HG03280 (cell line): ENCODE measurements at regions not wholly inside any gene's neighbourhood (a gene's known extent, or its start where the extent isn't known, plus 50 kb on each side); places are given as distances from the start of the nearest gene placed in this dataset.

Source experiments
- ATAC-seq: cut with Tn5 transposase; IDR thresholded peaks from one replicate; pipeline ENCODE4 v1.9.1; 2021; ENCODE audit warnings: mild to moderate bottlenecking, moderate library complexity; ENCODE audit not compliant: unreplicated experiment

DNA sequence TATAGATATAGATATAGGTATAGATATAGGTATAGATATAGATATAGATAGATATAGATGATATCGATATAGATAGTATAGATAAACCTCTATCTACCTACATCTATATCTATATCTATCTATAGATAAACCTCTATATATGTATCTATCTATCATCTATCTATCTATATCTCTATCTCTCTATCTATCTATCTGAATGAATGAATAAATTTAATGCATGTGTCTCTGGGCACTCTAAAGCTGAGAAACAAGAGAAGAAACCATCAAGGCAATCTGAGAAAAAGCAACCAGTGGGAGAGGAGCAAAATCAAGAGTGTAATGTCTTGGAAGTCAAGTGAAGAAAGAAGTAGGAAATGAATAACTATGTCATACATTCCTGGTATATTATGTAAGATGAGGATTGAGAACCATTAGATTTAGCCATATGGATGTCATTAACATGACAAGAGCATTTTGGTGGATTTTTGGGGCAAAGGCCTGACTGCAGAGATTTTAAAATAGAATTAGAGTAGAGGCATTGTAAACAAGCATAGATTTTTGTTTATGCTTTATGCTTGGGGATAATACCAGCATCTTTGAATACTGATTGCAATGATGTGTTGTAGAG is 1262.7 kb upstream of the MIR17HG start:
- ATAC-seq, result no peak

DNA sequence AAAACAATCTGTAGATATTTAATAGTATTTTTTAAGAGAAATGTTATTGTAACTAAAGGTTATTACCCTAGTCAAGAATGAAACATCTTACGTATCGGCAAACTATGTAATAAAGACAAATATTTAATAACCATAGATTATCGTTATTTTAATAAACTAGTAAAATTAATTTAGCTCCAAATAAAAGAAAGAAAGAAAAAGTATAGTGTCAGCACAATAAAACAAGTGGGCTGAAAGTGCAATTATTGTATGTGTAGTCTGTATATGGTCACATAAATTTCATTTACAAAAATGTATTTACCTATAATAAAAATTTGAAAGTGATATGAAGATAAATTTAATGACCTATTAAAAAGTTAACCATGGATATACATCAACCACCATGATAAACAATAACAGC is 1258.4 kb upstream of the MIR17HG start:
- no peak for ATAC-seq

DNA sequence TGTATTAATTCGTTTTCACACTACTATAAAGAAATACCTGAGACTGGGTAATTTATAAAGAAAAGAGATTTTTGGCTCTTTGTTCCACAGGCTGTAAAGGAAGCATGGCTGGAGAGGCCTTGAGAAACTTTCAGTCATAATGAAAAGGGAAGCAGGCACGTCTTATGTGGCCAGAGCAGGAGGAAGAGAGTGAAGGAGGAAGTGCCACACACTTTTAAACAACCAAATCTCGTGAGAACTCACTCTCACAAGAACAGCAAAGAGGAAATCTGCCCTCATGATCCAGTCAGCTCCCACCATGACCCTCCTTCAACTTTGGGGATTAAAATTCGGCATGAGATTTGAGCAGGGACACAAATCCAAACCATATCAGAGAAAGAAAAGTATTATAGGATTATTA is 1255.9 kb upstream of the MIR17HG start:
- ATAC-seq, result no peak

DNA sequence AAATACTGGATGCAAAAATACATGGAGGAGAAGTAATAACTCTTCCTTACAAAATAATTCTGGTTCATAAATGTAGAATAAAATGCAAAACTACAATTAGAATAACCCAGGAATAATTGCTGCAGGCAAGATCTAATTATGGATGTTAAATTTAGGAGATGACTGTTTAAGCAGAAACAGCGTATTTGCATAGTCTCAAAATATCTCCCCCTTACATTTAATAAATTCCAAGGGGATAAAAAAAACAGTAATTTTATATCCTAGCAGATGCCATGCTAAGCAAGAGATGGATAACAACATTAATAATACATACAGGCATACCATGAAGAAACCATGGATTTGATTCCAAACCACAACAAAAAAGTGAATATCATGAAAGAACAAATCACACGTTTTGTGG is 1253.1 kb upstream of the MIR17HG start:
- ATAC-seq, result no peak

DNA sequence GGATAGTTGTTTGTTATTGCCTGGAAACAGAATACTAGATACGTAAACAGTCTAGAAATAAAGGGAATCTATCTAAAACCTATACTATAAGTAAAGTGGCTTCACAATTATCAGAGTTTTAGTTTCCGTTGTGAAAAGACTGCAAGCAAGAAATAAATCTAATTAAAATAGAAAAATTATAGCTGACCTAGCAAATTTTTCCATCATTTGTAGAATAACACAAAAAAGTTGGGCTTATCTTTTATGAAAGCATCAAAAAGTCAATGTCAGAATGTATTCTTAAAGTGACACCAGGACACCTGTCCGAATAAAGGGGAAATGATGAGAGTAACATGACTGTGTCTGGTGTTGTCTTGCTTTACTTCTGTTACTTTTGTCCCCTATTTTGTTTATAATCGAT is 1248.9 kb upstream of the MIR17HG start:
- ATAC-seq, result no peak

DNA sequence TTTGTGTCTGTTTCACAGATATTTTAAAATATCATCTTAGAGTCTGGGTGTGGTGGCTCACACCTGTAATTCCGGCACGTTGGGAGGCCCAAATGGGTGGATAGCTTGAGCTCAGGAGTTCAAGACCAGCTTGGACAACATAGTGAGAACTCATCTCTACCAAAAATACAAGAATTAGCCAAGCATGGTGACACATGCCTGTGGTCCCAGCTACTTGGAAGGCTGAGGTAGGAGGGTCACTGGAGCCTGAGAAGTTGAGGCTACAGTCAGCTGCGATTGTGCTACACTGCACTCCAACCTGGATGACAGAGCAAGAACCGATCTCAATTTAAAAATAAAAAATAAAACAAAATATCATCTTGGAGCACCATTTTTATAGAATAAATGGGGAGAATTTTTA is 1247.6 kb upstream of the MIR17HG start:
- ATAC-seq, result no peak

DNA sequence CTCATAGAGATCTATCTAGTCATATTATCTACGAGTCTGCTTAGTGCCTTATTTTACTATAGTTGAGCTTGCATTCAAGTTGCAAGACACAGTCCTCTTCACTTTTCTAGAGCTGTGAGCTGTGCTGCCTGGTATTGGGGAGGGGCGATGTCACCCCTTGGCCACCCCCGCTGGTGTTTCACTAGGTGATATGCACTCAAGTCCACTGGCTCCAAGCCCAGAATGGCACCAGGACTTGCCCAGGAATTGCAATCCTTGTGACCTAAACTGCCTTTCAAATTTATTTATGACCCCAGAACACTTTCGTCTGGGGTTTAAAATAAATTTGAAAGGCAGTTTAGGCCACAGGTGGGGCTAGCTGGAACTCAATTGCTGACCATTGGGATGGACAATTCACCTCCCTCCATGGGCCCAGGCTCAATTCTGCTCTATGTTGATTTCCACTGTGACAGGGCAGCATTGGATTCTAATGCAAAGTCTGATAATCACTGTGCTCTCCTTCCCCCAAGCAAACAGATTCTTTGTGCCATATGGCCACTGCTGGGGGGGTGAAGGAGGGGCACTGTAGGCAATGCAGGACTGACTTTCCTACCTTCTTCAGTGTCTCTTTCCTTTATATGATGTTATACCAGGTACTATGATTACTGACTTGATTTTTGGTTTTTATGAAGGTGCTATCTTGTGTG is 1244.2 kb upstream of the MIR17HG start:
- no peak for ATAC-seq

DNA sequence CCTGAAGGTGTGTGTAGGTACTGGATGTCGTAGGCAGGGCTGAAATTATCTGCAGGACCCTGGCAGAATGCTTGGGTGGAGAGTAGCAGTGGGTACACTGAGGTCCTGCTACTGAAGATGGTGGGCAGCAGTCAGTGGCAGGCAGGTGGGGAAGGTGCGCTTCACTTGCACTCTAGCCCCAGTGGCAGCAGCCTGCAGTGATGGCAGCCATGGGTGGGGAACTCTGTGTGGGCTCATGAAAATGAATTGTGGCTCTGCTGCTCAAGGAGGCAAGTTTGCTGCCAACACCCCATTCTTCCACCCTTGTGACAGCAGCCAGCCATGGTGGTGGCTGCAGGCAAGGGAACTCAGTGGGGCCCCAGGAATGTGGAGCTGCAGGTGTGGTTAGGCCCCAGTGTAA is 1242.7 kb upstream of the MIR17HG start:
- ATAC-seq, result no peak

DNA sequence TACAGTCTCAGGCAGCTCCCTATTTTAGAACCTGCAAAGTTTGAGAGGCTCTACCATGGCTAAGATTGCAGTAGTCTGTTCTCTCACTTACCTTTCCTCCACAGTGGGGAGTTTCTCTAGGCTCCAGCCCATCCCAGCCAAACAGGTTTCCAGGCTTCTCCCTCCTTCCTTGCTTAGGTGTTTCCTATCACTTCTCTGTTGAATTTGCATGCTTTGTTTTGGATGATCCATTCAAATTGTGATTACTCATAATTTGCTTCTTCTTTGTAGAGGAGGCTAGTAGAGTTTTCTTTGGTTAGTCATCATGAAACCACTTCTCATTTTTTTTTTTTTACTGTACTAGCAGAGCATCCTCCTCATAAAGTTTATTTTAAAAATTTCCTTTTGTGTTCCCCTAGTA is 1242.2 kb upstream of the MIR17HG start:
- no peak for ATAC-seq

DNA sequence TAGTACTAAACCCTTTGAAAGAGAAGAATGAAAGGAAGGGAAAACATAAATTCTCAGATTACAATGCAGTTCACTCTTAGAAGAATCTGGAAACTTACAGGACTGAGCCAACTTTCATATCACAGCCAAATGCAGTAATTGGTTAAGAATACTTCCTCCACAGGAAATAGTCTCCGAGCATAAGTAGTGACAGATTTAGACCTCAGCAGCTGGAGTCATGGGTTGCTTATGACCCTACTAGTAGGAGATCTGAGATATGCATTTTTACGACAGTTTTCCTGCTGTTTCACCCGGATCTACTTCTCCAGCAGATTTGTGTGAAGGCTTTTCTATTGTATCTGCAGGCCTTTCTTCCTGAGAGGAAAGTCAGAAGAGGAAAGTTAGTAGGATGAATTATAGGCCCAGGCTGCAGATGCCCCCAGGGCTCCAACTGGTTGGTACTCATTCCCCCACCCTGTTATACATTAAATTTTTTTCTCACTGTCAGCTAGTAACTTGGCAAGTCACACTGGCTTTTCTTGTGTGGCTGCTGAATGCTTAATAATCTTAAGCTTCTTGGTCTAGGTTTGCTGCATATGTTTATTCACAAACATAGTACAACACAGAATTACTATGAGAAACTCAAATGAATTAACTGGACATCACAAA is 1241.5 kb upstream of the MIR17HG start:
- no peak for ATAC-seq

DNA sequence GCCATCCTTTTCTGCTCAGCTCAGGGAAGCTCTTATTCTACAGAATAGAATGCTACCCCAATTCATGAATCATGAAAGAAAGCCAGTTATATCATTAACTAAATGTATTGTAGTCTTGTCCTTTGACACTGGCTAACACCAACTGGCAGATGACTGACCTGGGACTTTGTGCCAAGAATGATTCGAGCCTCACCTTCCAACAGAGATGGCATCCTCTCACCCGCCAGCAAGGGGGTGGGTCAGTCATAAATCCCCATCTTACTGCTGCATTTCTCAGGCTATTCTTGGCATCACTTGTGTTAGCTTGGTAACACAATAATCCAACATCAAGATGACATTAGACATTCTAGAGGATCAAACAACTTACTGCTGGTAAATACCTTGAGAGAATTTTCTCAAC is 1239.8 kb upstream of the MIR17HG start:
- no peak for ATAC-seq

DNA sequence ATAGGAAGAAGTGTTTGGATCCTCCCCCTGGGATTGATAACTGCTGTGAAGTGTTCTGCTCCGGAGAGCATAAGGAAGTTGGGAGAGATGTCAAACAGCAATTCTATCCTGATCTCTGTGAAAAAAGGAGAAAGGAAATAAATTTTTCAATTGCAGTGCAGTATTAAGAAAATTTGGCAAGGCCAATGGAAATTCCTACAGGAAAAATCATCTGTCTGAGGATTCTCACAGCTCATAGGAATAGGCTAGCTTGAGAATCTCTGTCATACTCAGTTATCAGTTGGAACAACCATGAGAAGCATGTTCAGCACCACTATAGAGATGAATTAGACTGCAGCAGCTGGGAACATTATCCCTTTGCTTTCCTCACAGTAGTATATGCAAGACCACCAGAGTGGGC is 1238.9 kb upstream of the MIR17HG start:
- ATAC-seq, result no peak

DNA sequence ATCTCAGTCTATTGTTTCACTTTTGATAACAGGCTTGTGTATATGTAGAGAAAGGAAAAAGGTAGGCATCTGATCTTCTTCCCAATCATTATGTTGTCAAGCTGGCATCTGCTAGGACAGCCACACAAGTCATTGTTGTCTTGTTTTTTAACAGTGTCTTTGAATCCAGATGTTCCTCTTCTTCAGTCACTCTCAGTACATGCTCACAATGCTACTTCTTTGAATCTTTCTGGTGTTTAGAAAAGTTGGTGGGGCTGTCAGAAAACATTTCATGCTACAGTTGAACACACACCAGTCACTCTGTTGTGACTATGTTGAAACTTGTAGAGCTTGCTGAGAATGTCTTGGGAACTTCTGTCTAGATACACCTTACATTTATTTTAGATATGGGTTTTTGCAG is 1231.4 kb upstream of the MIR17HG start:
- ATAC-seq, result no peak

DNA sequence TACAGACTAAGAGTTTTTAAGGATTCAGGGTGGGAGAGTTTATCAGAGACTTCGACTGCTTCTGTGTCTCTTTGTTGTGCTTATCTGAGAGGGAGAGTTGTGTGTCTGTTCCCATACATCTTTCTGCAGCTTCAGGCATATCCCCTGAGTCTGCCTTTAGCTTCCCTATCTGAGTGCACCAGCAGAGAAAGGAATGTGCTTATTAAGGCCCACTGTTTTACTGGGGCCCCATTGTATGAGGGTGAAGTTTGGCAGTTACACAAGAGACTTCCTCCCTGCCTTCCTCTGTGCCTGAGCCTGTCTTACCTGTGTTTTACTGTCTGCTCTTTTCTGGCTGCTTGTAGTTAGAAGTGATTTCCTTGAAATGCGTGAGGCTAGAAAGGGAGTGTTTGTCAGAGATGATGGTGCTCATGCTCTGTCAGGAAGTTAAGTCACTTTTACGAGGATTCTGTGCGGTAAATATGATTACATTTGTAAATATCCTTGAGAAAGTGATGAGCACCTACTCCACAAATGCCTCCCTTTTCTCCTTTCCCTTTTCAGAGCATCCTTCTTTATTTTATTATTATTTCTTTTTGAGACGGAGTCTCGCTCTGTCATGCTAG is 1228.9 kb upstream of the MIR17HG start:
- ATAC-seq, result no peak

DNA sequence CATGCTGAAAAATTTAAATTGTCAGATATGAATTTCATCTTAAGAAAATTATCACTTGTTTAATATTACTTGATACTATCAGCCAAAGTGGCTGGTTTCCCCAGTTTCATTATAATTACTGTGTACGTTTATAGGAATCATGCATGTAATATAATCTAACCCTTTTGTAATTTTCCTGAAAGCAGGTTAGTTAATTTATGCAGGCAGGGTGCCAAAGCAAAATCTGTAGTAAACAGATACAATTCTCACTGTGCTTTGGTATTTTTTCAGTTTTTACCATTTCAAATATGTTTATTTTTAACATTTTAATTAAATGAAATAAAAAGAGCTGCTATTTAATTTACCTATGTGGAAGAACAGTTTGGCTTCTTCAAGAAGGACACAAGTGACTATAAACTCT is 1227.5 kb upstream of the MIR17HG start:
- ATAC-seq, result no peak

DNA sequence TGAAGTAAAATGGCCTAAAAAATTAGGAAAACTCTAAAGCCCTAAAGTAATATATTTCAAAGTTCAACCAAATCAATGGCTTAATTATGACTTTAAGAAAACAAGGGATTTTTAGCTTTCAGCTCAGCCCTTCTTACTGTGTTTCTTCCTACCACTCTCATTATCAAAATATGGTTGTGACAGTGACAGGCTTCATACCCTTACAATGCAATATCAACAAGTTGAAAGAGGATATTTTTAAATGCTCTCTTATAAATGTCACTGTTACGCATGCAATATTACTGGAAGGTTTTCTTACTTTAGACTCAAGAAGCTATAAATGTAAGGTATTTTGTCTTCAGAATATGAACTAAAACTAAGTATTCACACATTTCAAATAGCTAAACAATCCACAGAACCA is 1225.7 kb upstream of the MIR17HG start:
- no peak for ATAC-seq

DNA sequence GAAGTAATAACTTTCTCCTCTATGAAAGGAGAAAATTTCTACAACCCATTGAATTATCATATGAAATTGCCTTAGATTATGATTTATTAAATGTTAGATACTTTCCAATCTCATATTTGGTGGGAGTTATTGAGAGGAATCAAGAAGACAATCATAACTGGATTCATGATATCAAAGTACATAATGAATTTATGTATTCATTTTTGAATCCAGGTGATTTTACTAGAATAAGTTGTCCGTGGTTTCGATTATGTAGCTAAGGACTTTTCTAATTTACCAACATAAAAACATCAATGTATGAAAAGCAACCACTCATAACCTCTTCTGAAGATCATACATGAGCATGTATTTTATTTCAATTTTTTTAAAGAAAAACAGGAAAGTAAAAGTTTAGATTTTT is 1225.0 kb upstream of the MIR17HG start:
- ATAC-seq, result no peak

DNA sequence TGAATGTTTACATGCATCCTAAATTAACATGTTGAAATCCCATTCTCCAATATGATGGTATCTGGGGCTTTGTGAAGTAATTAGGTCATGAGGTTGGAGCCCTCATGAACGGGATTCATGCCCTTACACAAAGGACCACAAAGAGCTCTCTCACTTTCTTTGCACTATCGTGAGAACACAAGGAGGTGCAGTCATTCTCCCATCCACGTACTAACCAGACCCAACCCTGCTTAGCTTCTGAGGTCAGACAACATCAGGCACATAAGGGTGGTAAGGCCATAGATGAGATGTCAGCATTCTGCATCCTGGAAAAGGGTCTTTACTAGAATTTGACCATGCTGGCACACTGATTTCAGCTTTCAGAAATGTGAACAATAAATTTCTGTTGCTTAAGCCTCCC is 1211.9 kb upstream of the MIR17HG start:
- ATAC-seq, result no peak

DNA sequence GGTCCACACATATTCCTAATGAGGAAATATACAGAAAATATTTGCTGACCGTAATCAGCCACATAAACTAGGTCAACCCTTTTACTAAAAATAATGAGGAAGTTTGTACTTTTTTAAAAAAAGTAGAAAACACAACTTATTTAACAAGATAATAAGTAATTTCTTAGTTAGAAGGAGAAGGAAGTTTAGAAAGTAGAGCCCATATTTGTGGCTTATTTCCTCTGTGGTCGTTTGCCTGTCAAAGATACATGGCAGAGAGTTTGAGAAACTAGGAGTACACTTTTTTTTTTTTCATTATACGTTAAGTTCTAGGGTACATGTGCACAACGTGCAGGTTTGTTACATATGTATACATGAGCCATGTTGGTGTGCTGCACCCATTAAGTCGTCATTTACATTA is 1205.2 kb upstream of the MIR17HG start:
- ATAC-seq, result no peak

DNA sequence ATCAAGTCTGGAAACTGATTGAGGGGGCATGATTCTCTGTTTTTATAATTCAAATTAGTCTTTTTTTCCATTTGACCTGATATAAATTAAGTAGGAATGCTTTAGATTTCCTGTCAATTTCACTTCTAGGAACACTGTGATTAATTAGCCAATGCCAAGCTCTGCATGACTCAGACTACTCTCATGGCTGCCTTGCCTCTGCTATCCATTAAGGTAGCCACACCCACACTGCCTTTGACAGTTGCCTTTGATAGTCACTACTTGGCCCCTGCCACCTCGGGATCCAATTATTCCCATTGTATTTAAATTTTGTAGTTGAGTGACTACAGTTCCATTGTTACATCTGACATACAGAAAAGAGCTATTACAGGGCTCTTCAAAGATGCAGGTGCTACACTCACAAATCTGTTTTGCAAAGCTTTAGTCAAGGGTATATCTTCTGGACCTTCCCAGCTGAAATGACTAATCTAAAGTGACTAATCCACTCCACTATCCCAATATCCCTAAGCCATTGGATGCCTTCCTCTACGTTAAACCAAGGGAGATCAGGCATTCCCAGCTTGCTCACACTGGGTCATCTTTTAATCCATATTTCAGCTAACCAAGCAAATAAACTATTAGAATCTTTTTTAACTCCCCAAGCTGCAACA is 1193.1 kb upstream of the MIR17HG start:
- ATAC-seq, result no peak

DNA sequence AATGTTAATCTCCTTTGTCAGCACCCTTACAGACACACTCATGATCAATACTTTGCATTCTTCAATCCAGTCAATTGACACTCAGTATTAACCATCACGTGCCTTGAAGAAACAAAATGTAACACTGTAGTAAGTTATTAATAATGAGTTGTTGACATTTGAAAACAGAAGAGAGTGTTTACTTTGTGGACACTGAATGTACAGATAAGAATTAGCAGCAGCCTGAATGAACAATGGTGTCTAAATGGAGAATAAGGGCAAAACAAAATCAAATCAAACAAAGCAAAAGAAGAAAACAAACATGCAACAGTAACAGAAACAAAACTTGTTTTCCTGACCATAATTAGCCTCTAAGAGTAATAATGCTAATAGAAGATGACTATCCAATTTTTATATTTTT is 1191.1 kb upstream of the MIR17HG start:
- no peak for ATAC-seq

DNA sequence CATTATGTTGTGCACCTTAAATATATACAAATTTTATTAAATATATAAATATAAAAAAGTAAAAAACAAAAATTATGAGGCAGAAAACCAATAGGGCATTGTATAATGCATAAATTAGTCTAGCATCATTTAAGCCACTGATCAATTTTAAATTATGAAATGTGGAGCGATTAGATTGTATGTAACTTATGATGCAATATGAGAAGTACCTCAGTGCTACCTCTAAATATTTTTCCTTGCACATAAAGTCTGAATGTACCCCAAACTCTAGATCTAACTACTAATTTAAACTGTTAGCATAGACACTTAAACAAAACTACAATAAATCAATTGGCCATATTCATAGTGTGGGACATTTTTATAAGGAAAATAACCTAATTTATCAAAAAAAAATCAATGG is 1178.5 kb upstream of the MIR17HG start:
- no peak for ATAC-seq
